ENCODE measurements at regions not wholly inside any gene's neighbourhood (a gene's known extent, or its start where the extent isn't known, plus 50 kb on each side); places are given as distances from the start of the nearest gene placed in this dataset.

DNA sequence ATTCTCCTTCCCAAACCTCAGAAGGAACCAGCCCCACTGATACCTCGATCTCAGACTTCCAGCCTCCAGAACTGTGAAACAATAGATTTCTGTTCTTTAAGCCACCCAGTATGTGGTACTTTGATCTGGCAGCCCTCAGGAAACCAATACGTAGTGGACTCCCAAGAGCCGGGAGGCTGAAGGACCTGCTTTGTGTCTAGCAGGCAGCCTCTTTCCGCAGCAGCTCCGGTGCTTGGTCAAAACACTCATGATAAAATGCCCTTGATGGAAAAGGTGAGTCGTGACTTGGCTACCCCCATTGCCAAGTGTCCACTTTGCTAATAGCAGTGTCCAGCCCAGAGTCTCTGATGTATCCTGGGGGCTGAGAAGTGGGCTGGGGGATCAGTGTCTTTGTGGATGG is 158.8 kb upstream of the TMTC4 start (continued):
- TF ChIP-seq SMARCE1 (IDR thresholded peaks at IDR 0.05) (no peak), IFI16 (CRISPR knock-in tag; IDR thresholded peaks at IDR 0.05) (no peak), NONO (IDR thresholded peaks at IDR 0.05; ENCODE audit: low read depth in 2 of 2, low read length in 1 of 2) (no peak)

DNA sequence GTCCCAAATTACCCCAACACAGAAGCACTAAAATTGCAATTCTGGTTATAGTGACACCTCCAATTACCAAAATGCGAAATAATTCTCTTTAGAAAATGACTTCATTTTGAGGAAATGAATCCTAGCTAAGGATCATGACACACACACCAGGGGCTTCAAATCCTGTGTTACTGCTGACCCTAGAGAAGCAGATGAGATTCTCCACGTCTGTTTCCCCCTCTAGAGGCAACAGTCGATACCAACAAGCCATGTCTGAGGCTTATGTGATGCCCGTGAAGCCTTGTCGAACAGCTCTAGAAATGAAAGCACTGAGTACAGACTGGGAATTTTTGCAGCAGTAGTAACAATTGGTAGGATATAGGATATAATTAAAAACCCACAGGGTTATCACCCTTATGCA is 153.6 kb upstream of the TMTC4 start:
- FAIRE-seq (no peak), ATAC-seq (no peak)
- intact Hi-C loops (cut with micrococcal nuclease): no loop called here

More for the DNA sequence above, 153.6 kb upstream of the TMTC4 start:
- in situ Hi-C loops (cut with MboI): no loop called here
- 0% methylated on average over 5 of the region's 5 CpGs for WGBS (ENCODE audit: insufficient coverage, low coverage, missing lambda C conversion rate)
- no peak overlapping the region for H3K27ac ChIP-seq (ENCODE audit: extremely low read depth, low read depth, low read length)
- no peaks in the 10 kb centered on the region for H3K4me1 ChIP-seq (replicated peaks in 1 of 2; ENCODE audit: control insufficient read depth in 2 of 2, insufficient read depth in 2 of 2, low read length in 2 of 2)
- no peak for DNase-seq (ENCODE audit: extremely low read depth in 1 of 4, low spot score in 3 of 4)
- H3K27me3 ChIP-seq (ENCODE audit: control insufficient read depth in 2 of 2, insufficient read depth in 2 of 2, low read length in 2 of 2): no peaks in the 10 kb centered on the region
- ChIA-PET POLR2A (interaction anchor here (0.6 kb wide), 1 partner anchor 1971 kb away, joined by 3 read pairs; no protein-coding TSS in a partner anchor), CTCF (ENCODE audit: low intra/inter-chr PET ratio) (no interaction called here)
- H3K4me2 ChIP-seq (ENCODE audit: insufficient read depth, low read length): no peak overlapping the region
- H3K9ac ChIP-seq (ENCODE audit: insufficient read depth in 1 of 2, low read depth in 2 of 2, low read length in 2 of 2): no peak overlapping the region
- no peak overlapping the region for H2AFZ ChIP-seq (ENCODE audit: low read depth, low read length)
- H3K4me3 ChIP-seq: no peak overlapping the region
- H4K20me1 ChIP-seq (replicated peaks; ENCODE audit: control insufficient read depth, insufficient read depth, low read length): no peaks in the 10 kb centered on the region
- BruUV-seq (replicated peaks): no TSS peak
- TF ChIP-seq, protein P1, sequence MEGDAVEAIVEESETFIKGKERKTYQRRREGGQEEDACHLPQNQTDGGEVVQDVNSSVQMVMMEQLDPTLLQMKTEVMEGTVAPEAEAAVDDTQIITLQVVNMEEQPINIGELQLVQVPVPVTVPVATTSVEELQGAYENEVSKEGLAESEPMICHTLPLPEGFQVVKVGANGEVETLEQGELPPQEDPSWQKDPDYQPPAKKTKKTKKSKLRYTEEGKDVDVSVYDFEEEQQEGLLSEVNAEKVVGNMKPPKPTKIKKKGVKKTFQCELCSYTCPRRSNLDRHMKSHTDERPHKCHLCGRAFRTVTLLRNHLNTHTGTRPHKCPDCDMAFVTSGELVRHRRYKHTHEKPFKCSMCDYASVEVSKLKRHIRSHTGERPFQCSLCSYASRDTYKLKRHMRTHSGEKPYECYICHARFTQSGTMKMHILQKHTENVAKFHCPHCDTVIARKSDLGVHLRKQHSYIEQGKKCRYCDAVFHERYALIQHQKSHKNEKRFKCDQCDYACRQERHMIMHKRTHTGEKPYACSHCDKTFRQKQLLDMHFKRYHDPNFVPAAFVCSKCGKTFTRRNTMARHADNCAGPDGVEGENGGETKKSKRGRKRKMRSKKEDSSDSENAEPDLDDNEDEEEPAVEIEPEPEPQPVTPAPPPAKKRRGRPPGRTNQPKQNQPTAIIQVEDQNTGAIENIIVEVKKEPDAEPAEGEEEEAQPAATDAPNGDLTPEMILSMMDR (IDR thresholded peaks at IDR 0.05 in 2 of 3, conservative IDR thresholded peaks at IDR 0.05 in 1 of 3; ENCODE audit: insufficient read depth in 2 of 3, low read depth in 1 of 3, low read length in 3 of 3): 0 out of 6 replicates have a peak, but pooled peaks of 1 of the 3 experiments have one; percentile 7
- no peak for TF ChIP-seq ZBED1 (IDR thresholded peaks at IDR 0.05)
- TF ChIP-seq, protein P2, sequence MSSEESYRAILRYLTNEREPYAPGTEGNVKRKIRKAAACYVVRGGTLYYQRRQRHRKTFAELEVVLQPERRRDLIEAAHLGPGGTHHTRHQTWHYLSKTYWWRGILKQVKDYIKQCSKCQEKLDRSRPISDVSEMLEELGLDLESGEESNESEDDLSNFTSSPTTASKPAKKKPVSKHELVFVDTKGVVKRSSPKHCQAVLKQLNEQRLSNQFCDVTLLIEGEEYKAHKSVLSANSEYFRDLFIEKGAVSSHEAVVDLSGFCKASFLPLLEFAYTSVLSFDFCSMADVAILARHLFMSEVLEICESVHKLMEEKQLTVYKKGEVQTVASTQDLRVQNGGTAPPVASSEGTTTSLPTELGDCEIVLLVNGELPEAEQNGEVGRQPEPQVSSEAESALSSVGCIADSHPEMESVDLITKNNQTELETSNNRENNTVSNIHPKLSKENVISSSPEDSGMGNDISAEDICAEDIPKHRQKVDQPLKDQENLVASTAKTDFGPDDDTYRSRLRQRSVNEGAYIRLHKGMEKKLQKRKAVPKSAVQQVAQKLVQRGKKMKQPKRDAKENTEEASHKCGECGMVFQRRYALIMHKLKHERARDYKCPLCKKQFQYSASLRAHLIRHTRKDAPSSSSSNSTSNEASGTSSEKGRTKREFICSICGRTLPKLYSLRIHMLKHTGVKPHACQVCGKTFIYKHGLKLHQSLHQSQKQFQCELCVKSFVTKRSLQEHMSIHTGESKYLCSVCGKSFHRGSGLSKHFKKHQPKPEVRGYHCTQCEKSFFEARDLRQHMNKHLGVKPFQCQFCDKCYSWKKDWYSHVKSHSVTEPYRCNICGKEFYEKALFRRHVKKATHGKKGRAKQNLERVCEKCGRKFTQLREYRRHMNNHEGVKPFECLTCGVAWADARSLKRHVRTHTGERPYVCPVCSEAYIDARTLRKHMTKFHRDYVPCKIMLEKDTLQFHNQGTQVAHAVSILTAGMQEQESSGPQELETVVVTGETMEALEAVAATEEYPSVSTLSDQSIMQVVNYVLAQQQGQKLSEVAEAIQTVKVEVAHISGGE (CRISPR knock-in tag; IDR thresholded peaks at IDR 0.05): no peak
- no peaks in the 10 kb centered on the region for H3K36me3 ChIP-seq (ENCODE audit: control insufficient read depth, insufficient read depth, low read length)
- no peaks in the 10 kb centered on the region for H3K9me3 ChIP-seq (replicated peaks; ENCODE audit: control insufficient read depth, insufficient read depth, low read depth, low read length)
- H3K9me1 ChIP-seq (ENCODE audit: control insufficient read depth, insufficient read depth, low read length): no peaks in the 10 kb centered on the region
- H3K79me2 ChIP-seq (ENCODE audit: control insufficient read depth, insufficient read depth, low read length): no peaks in the 10 kb centered on the region
